PC-3 (cell line): ENCODE measurements at regions not wholly inside any gene's neighbourhood (a gene's known extent, or its start where the extent isn't known, plus 50 kb on each side); places are given as distances from the start of the nearest gene placed in this dataset.

Experiments used
- ATAC-seq: fragments of 200-7000 bp; cut with Tn5 transposase; 2 replicates; pipeline ENCODE4 v1.9.1; 2020; ENCODE audit warnings: mild to moderate bottlenecking, moderate library complexity
- BruUV-seq: library from RNA; stranded (reverse); fragments of 400-500 nt; replicated peaks from 2 replicates; lab custom pipeline; 2021; lab: Mats Ljungman, UMichigan
- CTCF ChIA-PET: fragments of 300-600 bp; sonication (Branson Sonifier 250); formaldehyde crosslinking; loops from one replicate; lab custom pipeline; 2022; ENCODE audit warnings: antibody characterized with exemption; lab: Charles Lee
- POLR2A ChIA-PET: fragments of 300-600 bp; sonication (Branson Sonifier 250); formaldehyde crosslinking; loops from one replicate; lab custom pipeline; 2022; ENCODE audit warnings: antibody characterized with exemption; ENCODE audit not compliant: unreplicated experiment; lab: Charles Lee
- DNase-seq: peaks from one replicate; pipeline ENCODE4 v3.0.0-alpha.2; 2015
- H2AFZ ChIP-seq: fragments of 300-600 bp; sonication (generic); 2 replicates; pipeline ENCODE4 v1.6.0; 2016; ENCODE audit warnings: antibody characterized with exemption, low read length
- H3F3A ChIP-seq: fragments of 300-600 bp; sonication (generic); one replicate; pipeline ENCODE4 v1.6.0; 2017; ENCODE audit warnings: antibody characterized with exemption, low read length, control low read depth, mild to moderate bottlenecking; ENCODE audit not compliant: unreplicated experiment
- H3K27ac ChIP-seq: fragments of 300-600 bp; sonication (generic); 2 replicates; pipeline ENCODE4 v1.5.1; 2016; ENCODE audit warnings: mild to moderate bottlenecking, low read length
- H3K27me3 ChIP-seq: fragments of 300-600 bp; sonication (generic); 2 replicates; pipeline ENCODE4 v1.6.1; 2016; ENCODE audit warnings: low read length, mixed read lengths
- H3K36me3 ChIP-seq: fragments of 300-600 bp; sonication (generic); 2 replicates; pipeline ENCODE4 v1.6.1; 2016; ENCODE audit warnings: low read depth, mixed run types, low read length, mixed read lengths
- H3K4me1 ChIP-seq: fragments of 300-600 bp; sonication (generic); 2 replicates; pipeline ENCODE4 v1.5.1; 2016; ENCODE audit warnings: low read length; ENCODE audit not compliant: insufficient read depth
- H3K4me2 ChIP-seq: fragments of 300-600 bp; sonication (generic); 2 replicates; pipeline ENCODE4 v1.6.0; 2016; ENCODE audit warnings: low read length
- H3K4me3 ChIP-seq: fragments of 300-600 bp; sonication (generic); 2 replicates; pipeline ENCODE4 v1.5.1; 2016; ENCODE audit warnings: mild to moderate bottlenecking, low read length, mixed read lengths
- H3K79me2 ChIP-seq: fragments of 300-600 bp; sonication (generic); 2 replicates; pipeline ENCODE4 v1.6.1; 2017; ENCODE audit warnings: low read length, mixed read lengths
- H3K9ac ChIP-seq: fragments of 300-600 bp; sonication (generic); 2 replicates; pipeline ENCODE4 v1.6.0; 2016; ENCODE audit warnings: mild to moderate bottlenecking, low read length
- H3K9me2 ChIP-seq: fragments of 300-600 bp; sonication (generic); replicated peaks from 2 replicates; pipeline ENCODE4 v1.6.1; 2016; ENCODE audit warnings: mixed run types, low read length, mixed read lengths
- H3K9me3 ChIP-seq: fragments of 300-600 bp; sonication (generic); 2 replicates; pipeline ENCODE4 v1.6.1; 2016; ENCODE audit warnings: low read length, mixed read lengths
- H4K20me1 ChIP-seq: fragments of 300-600 bp; sonication (generic); 2 replicates; pipeline ENCODE4 v1.6.1; 2016; ENCODE audit warnings: low read length, mixed read lengths
- EZH2 ChIP-seq: fragments of 300-600 bp; sonication (generic); IDR thresholded peaks from one replicate; pipeline ENCODE4 v1.6.1; 2017; ENCODE audit warnings: antibody characterized with exemption, mild to moderate bottlenecking, low read length; ENCODE audit not compliant: unreplicated experiment
- EZH2phosphoT487 ChIP-seq: fragments of 300-600 bp; sonication (generic); IDR thresholded peaks from 2 replicates; pipeline ENCODE4 v1.6.1; 2018; ENCODE audit warnings: mild to moderate bottlenecking, antibody characterized with exemption, low read length, borderline replicate concordance
- intact Hi-C: fragments of 100-400 bp; cut with micrococcal nuclease; formaldehyde crosslinking; loops from 2 replicates; pipeline ENCODE4 v1.9.0; 2023
- TF ChIP-seq, protein P1 (sequence below): fragments of 300-600 bp; sonication (generic); conservative IDR thresholded peaks from 2 replicates; pipeline ENCODE4 v1.5.1; 2017; ENCODE audit warnings: antibody characterized with exemption, low read depth, mild to moderate bottlenecking, low read length

DNA sequence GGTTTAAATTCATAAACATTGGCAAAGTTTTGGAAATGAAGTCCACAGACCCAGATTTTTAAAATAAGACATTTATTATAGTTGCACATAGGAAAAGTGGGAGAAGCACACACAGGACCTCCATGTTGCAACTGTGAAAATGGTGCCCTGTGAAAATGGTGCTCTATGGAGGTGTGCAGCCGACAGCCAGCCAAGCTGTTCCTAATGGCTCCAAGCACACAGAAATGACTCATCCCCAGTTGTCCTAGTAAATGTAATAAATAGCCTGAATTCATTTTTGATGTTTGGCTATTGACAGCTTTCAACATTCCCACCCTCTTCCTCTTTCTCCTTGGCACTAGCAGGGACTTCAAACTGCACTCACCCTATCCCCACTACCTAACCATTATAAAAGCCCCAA, 590.9 kb downstream of the CAAP1 start:
- Histone ChIP-seq H3K36me3 (no peaks in the 10 kb centered on the region), H3K9me3 (no peaks in the 10 kb centered on the region), H3K27ac (no peak overlapping the region), H3K9me2 (no peaks in the 10 kb centered on the region), H4K20me1 (no peaks in the 10 kb centered on the region), H2AFZ (no peak overlapping the region), H3K4me2 (no peak overlapping the region), H3K27me3 (no peaks in the 10 kb centered on the region), H3K9ac (no peak overlapping the region), H3K79me2 (no peaks in the 10 kb centered on the region), H3K4me1 (peaks cover 7% of the 10 kb centered on the region; the same call in 1 of the 2 replicates), H3K4me3 (no peak overlapping the region), H3F3A (no peaks in the 10 kb centered on the region)
- ChIA-PET CTCF (no interaction called here), POLR2A (no interaction called here)
- no peak for TF ChIP-seq EZH2
- TF ChIP-seq, protein P1, sequence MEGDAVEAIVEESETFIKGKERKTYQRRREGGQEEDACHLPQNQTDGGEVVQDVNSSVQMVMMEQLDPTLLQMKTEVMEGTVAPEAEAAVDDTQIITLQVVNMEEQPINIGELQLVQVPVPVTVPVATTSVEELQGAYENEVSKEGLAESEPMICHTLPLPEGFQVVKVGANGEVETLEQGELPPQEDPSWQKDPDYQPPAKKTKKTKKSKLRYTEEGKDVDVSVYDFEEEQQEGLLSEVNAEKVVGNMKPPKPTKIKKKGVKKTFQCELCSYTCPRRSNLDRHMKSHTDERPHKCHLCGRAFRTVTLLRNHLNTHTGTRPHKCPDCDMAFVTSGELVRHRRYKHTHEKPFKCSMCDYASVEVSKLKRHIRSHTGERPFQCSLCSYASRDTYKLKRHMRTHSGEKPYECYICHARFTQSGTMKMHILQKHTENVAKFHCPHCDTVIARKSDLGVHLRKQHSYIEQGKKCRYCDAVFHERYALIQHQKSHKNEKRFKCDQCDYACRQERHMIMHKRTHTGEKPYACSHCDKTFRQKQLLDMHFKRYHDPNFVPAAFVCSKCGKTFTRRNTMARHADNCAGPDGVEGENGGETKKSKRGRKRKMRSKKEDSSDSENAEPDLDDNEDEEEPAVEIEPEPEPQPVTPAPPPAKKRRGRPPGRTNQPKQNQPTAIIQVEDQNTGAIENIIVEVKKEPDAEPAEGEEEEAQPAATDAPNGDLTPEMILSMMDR: no peak
- no peak for TF ChIP-seq EZH2phosphoT487
- peak; percentile 55 for ATAC-seq
- BruUV-seq: no TSS peak
- peak; percentile 37 for DNase-seq
- intact Hi-C loops: no loop called here

GRCh38 chr9:26301046-26301445, 591.6 kb downstream of the CAAP1 start:
- ChIA-PET POLR2A (no interaction called here), CTCF (no interaction called here)
- H3K27ac ChIP-seq: no peak overlapping the region
- H3K79me2 ChIP-seq: no peaks in the 10 kb centered on the region
- no peak overlapping the region for H3K4me2 ChIP-seq
- no peaks in the 10 kb centered on the region for H3K9me3 ChIP-seq
- no peaks in the 10 kb centered on the region for H3K9me2 ChIP-seq
- no peak for TF ChIP-seq EZH2phosphoT487
- TF ChIP-seq, protein P1: no peak
- no peak for TF ChIP-seq EZH2
- DNase-seq (no peak), ATAC-seq (no peak)
- no peaks in the 10 kb centered on the region for H4K20me1 ChIP-seq
- BruUV-seq: no TSS peak
- H3K4me1 ChIP-seq: peaks cover 7% of the 10 kb centered on the region; the same call in 1 of the 2 replicates
- no peak overlapping the region for H3K9ac ChIP-seq
- no peak overlapping the region for H3K4me3 ChIP-seq
- no peaks in the 10 kb centered on the region for H3F3A ChIP-seq
- intact Hi-C loops: no loop called here
- H3K36me3 ChIP-seq: no peaks in the 10 kb centered on the region
- H3K27me3 ChIP-seq: no peaks in the 10 kb centered on the region
- H2AFZ ChIP-seq: no peak overlapping the region

DNA sequence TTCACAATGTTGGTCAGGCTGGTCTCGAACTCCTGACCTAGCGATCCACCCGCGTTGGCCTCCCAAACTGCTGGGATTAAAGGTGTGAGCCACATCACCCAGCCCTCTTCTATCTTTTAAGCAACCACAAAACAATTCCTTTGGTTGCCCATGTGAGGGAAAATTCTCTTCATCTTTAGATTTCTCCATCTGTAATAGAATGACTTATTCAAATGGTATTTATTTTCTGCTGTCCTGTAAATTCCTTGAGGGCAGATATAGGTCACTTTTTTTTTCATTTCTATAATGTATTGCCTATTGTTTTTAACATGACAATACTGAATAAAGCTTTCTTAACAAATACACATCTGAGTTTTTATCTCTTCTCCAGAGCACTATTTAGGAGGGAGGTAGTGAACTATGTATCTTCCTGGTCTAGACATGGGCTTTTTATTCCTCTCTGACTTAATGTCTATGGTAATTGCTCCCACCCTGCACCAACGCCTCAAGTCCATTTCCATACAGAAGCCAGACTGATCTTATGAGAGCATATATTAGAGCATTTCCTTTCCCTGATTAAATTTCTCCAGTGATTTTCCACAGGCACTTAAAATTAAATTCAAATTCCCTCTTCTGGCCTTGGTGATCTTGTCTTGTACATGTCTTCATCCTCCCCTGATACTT, 595.6 kb downstream of the CAAP1 start:
- intact Hi-C loops: no loop called here
- no TSS peak for BruUV-seq
- no peak overlapping the region for H2AFZ ChIP-seq
- no peak for ATAC-seq
- H3K4me1 ChIP-seq: peaks cover 20% of the 10 kb centered on the region
- ChIA-PET CTCF (no interaction called here), POLR2A (no interaction called here)
- H3K79me2 ChIP-seq: no peaks in the 10 kb centered on the region
- no peaks in the 10 kb centered on the region for H4K20me1 ChIP-seq
- H3K9me3 ChIP-seq: no peaks in the 10 kb centered on the region
- TF ChIP-seq EZH2phosphoT487: no peak
- TF ChIP-seq EZH2: no peak
- TF ChIP-seq, protein P1: no peak
- H3K27me3 ChIP-seq: no peaks in the 10 kb centered on the region
- H3K4me3 ChIP-seq: no peak overlapping the region
- no peaks in the 10 kb centered on the region for H3K9me2 ChIP-seq
- peak; percentile 47 for DNase-seq
- H3F3A ChIP-seq: no peaks in the 10 kb centered on the region
- H3K4me2 ChIP-seq: no peak overlapping the region
- no peak overlapping the region for H3K27ac ChIP-seq
- H3K36me3 ChIP-seq: no peaks in the 10 kb centered on the region
- H3K9ac ChIP-seq: no peak overlapping the region
